HG03432 (cell line): ENCODE measurements at regions not wholly inside any gene's neighbourhood (a gene's known extent, or its start where the extent isn't known, plus 50 kb on each side); places are given as distances from the start of the nearest gene placed in this dataset.
"Not testable (repeated sequence)": the region's sequence is repeated elsewhere in the genome, so short reads cannot be mapped to it uniquely, and the experiment has no call there.

Experiments
- ATAC-seq: cut with Tn5 transposase; IDR thresholded peaks from one replicate; pipeline ENCODE4 v1.9.1; 2021; ENCODE audit warnings: mild to moderate bottlenecking, moderate library complexity; ENCODE audit not compliant: unreplicated experiment

DNA sequence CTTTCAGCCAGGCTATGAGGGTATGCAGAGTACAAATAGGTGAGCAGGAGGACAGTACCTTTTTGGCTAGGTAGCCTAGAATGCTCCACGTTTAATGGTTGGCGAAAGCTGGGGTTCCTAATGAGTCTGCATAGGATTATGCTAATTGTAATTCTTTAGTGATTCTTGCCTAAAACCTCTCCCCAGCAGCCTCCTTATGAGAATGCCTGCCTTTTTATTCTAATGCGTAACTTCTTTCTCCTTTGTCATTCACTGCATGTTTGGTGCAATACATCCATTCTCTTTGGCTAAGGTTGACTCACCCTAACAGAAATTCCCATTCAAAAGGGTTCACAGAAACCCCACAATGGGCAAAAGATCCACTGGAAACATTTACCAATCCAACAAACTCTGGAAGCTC is 752.2 kb downstream of the FSCB start:
- no peak for ATAC-seq

- ATAC-seq, result no peak
Measured at GRCh38 chr14:43745746-43746145, 761.3 kb downstream of the FSCB start.

GRCh38 chr14:43735932-43736331 is 771.2 kb downstream of the FSCB start:
- no peak for ATAC-seq

DNA sequence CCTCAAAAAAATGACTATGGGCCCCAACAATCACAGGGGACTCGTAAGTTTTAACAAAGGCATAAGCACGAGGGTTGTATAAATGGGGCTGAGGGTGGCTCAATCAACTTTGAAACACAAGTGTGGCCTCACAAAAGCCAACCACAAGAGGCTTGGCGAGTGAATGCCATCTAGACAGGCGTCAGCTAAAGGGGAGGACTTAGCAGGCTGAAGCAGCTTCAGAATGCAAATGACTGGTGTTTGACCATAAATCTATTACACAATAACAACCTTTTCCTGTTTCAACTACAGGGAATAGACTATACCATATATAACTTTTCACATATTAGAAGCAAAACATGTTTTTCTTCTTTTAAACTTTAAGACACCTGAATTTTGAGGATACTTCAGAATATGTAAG is 777.9 kb downstream of the FSCB start:
- ATAC-seq, result no peak

GRCh38 chr14:43706900-43707299 is 800.2 kb downstream of the FSCB start:
- no peak for ATAC-seq

GRCh38 chr14:43698561-43699284 is 808.4 kb downstream of the FSCB start:
- not testable (repeated sequence) for ATAC-seq

DNA sequence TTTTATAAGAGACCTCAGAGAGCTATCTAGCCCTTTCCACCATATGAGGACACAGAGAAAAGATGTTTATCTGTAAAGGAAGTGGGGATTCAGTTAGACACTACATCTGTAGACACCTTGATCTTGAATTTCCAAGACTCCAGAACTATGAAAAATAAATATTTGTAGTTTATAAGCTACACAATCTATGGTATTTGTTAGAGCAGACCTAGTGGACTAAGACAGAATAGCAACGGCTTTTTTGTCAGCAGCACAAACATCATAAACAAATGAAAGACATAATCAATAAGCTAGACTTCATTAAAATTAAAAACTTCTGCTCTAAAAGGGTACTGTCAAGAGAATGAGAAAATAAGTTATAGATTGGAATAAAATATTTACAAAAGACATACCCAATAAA is 810.1 kb downstream of the FSCB start:
- ATAC-seq, result no peak

- no peak for ATAC-seq
Measured at GRCh38 chr14:43692706-43693105, 814.4 kb downstream of the FSCB start.

DNA sequence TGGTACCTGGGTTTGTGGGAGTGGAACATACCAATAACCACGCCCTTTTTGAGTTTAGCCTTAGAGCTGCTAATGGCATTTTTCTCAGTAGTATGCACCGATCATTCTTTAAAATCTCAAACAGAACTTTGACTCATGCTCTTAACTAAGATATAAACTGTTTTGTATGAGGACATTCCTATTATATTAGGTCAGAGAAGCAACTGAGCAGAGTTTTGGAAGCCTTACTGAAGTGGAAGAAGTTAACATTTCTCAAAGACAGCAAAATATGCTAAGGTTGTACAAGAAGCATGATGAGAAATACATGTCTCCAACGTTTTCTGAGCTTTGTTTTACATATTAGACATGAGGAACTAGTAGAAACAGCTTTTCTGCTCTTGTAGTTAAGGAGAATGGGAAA is 819.2 kb downstream of the FSCB start:
- no peak for ATAC-seq

DNA sequence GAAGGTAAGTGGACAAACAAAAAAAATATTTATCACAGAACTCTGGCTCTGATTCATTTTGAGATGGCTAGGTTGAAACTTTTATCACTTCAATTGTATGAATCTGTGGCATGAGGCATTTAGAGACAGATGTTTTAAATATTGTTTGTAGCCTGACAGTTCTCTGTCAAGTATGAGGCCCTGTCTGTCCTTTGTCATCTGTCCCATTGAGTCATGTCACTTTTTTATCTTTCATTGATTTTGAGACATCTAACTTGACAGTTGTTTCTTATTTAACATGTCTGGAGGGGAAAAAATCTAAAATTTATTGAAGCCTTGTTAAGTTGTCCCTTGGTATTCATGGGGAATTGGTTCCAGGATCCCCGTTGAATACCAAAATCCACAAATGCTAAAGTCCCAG is 829.5 kb downstream of the FSCB start:
- no peak for ATAC-seq

DNA sequence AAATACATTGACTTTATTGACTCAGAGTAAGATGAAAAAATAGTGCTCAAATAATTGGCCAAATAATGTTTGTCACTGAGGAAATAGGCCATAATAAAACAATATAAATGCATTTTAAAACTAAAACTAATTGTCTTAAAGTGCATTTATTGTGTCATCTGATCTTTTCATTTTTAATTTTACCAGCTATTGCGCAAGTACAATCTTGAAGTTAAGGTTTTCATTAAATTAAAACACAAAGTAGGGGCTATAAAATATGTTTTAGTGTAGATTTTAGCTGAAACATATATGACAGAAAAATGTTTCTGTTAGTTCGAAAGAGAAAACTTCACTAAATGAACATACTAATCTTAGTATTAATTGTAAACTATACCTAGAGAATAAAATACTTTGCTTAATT is 832.8 kb downstream of the FSCB start:
- ATAC-seq, result no peak

DNA sequence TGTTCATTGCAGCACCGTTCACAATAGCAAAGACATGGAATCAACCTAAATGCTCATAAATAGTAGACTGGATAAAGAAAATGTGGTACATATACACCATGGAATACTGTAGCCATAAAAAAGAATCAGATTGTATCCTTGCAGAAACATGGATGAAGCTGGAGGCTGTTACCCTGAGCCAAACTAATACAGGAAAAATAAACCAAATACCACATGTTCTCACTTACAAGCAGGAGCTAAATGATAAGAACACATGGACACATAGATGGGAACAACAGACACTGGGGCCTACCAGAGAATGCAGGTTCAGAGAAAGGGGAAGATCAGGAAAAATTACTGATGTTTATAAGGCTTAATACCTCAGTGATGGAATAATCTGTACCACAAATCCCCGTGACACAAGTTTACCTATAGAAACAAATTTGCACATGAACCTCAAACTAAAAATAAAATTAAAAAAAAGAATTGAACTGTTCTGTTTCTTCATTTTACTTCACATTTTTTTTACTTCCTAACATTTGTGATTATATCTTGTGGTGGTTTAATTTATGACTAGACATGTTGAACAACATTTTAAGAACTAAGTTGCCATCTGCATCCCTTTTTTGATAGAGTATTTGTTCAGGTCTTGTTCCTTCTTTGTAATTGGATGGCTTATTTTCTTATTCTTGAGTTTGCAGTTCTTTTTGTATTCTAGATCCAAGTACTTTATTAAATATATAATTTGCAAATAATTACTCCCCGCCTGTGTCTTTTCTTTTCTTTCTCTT is 835.2 kb downstream of the FSCB start:
- ATAC-seq, result no peak

GRCh38 chr14:43669355-43669754 is 837.7 kb downstream of the FSCB start:
- no peak for ATAC-seq

GRCh38 chr14:43665570-43666267 is 841.4 kb downstream of the FSCB start:
- no peak for ATAC-seq

DNA sequence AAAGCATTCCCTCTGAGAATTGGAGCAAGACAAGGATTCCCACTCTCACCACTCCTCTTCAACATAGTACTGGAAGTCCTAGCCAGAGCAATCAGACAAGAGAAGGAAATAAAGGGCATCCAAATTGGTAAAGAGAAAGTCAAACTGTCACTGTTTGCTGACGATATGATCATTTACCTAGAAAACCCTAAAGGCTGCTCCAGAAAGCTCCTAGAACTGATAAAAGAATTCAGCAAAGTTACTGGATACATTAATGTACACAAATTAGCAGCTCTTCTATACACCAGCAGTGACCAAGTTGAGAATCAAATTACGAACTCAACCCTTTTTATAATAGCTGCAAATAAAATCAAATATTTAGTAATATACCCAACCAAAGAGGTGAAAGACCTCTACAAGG is 851.9 kb downstream of the FSCB start:
- not testable (repeated sequence) for ATAC-seq

DNA sequence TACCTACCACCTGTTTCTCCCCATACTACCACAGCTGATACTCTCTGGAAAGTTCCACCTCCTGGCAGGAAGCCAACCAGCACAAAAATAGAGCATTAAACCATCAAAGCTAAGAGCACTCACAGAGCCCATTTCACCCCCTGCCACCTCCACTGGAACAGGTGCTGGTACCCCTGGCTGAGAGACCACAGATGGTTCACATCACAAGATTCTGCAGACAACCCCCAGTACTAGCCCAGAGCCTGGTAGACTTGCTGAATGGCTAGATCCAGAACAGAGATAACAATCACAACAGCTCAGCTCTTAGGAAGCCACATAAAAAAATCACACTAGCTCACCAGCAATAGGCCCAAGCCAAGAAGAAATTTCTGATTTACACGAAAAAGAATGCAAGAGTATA is 855.2 kb downstream of the FSCB start:
- ATAC-seq, result no peak

- no peak for ATAC-seq
Measured at GRCh38 chr14:43651185-43651787, 855.8 kb downstream of the FSCB start.

DNA sequence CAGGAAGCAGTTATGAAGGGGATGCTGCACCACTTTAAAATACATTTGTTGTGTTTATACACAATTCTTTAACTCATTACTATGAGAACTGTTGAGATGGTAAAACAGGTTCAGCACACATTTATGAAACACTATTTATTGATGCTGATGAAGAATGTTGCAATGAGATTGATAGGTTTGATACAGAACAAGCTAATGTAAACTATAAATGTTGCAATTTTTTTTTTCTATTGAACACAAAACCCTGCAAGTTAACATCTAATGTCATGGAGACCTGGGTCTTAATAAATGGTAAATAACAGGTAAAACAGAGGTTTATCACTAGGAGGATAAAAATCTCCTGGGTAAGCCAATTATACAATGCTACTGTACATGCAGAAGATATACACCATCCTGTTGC is 857.6 kb downstream of the FSCB start:
- ATAC-seq, result no peak

DNA sequence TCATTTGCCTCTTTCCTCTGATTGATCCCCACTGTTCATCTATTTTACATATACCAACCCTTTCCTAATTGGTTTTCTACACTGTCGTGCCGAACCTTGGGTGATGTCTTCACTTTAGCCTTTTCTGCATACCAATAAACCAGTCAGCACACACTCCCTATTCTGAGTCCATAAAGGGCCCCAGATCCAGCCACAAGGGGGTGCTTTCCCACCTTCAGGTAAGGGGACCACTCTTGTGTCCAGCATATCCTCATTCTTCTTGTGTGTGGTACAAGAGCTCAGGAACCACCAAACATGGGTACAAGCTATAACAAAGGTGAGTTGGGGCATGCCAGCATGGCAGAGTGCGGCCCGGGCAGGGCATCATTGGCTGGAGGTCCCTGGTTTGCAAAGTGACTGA is 859.8 kb downstream of the FSCB start:
- no peak for ATAC-seq

- ATAC-seq, result no peak
Measured at GRCh38 chr14:43640718-43641267, 866.3 kb downstream of the FSCB start.

- ATAC-seq, result no peak
Measured at GRCh38 chr14:43625294-43625693, 881.8 kb downstream of the FSCB start.
